BE2C (cell line): ENCODE measurements at regions not wholly inside any gene's neighbourhood (a gene's known extent, or its start where the extent isn't known, plus 50 kb on each side); places are given as distances from the start of the nearest gene placed in this dataset.

ENCODE experiments used
- DNase-seq: peaks from one replicate; pipeline ENCODE4 v3.0.0-alpha.2; 2020
- H3K27me3 ChIP-seq: fragments of 250-450 bp; sonication (Bioruptor Pico); 2 replicates; pipeline ENCODE4 v1.5.1; 2020; ENCODE audit warnings: mild to moderate bottlenecking
- H3K36me3 ChIP-seq: fragments of 250-450 bp; sonication (Bioruptor Pico); 2 replicates; pipeline ENCODE4 v1.5.1; 2020; ENCODE audit warnings: mild to moderate bottlenecking
- H3K4me1 ChIP-seq: fragments of 250-450 bp; sonication (Bioruptor Pico); 2 replicates; pipeline ENCODE4 v1.5.1; 2020
- H3K4me3 ChIP-seq: 2 replicates; pipeline ENCODE4 v1.5.1; 2011; ENCODE audit warnings: low read depth, low read length
- H3K9me3 ChIP-seq: fragments of 250-450 bp; sonication (Bioruptor Pico); 2 replicates; pipeline ENCODE4 v1.5.1; 2020
- CTCF ChIP-seq: IDR thresholded peaks from 2 replicates; pipeline ENCODE4 v1.5.1; 2012; ENCODE audit warnings: mild to moderate bottlenecking, low read depth, low read length

GRCh38 chr20:6700563-6701329 lies 66.7 kb upstream of the BMP2 start:
- Histone ChIP-seq H3K4me3 (no peak overlapping the region), H3K4me1 (no peaks in the 10 kb centered on the region), H3K9me3 (no peaks in the 10 kb centered on the region), H3K36me3 (no peaks in the 10 kb centered on the region), H3K27me3 (no peaks in the 10 kb centered on the region)
- no peak for DNase-seq
- TF ChIP-seq CTCF = no peak

- no peak overlapping the region for H3K4me3 ChIP-seq
- TF ChIP-seq CTCF = no peak
- no peaks in the 10 kb centered on the region for H3K4me1 ChIP-seq
- no peak for DNase-seq
- H3K9me3 ChIP-seq = no peaks in the 10 kb centered on the region
- no peaks in the 10 kb centered on the region for H3K27me3 ChIP-seq
- H3K36me3 ChIP-seq = no peaks in the 10 kb centered on the region
Observed at GRCh38 chr20:6699921-6700562, 67.4 kb upstream of the BMP2 start.

GRCh38 chr20:6698723-6699122 lies 68.8 kb upstream of the BMP2 start:
- no peak for TF ChIP-seq CTCF
- H3K4me3 ChIP-seq = no peak overlapping the region
- no peak for DNase-seq
- no peaks in the 10 kb centered on the region for H3K9me3 ChIP-seq
- H3K4me1 ChIP-seq = no peaks in the 10 kb centered on the region
- H3K27me3 ChIP-seq = no peaks in the 10 kb centered on the region
- no peaks in the 10 kb centered on the region for H3K36me3 ChIP-seq

GRCh38 chr20:6698056-6698455 lies 69.4 kb upstream of the BMP2 start:
- Histone ChIP-seq H3K4me3 (no peak overlapping the region), H3K9me3 (no peaks in the 10 kb centered on the region), H3K4me1 (no peaks in the 10 kb centered on the region), H3K36me3 (no peaks in the 10 kb centered on the region), H3K27me3 (no peaks in the 10 kb centered on the region)
- no peak for DNase-seq
- no peak for TF ChIP-seq CTCF

- TF ChIP-seq CTCF = no peak
- H3K9me3 ChIP-seq = no peaks in the 10 kb centered on the region
- no peak for DNase-seq
- H3K4me3 ChIP-seq = no peak overlapping the region
- H3K4me1 ChIP-seq = no peaks in the 10 kb centered on the region
- no peaks in the 10 kb centered on the region for H3K36me3 ChIP-seq
- H3K27me3 ChIP-seq = no peaks in the 10 kb centered on the region
Observed at GRCh38 chr20:6697228-6697972, 70.1 kb upstream of the BMP2 start.
